ENCODE measurements at regions not wholly inside any gene's neighbourhood (a gene's known extent, or its start where the extent isn't known, plus 50 kb on each side); places are given as distances from the start of the nearest gene placed in this dataset.

- H3K27ac ChIP-seq (ENCODE audit: low read depth, low read length) = no peak overlapping the region
- peaks cover 24% of the 10 kb centered on the region for H3K4me1 ChIP-seq (ENCODE audit: control insufficient read depth, insufficient read depth, low read length)
- no peak overlapping the region for H3K9ac ChIP-seq (ENCODE audit: low read depth, low read length)
- H3K4me3 ChIP-seq (ENCODE audit: low read depth, low read length) = no peak overlapping the region
- no peaks in the 10 kb centered on the region; the same call in 1 of the 2 replicates for H3K27me3 ChIP-seq (ENCODE audit: control insufficient read depth, insufficient read depth, low read length)
- no peaks in the 10 kb centered on the region for H3K36me3 ChIP-seq (ENCODE audit: control insufficient read depth, insufficient read depth, low read length)
- no peaks in the 10 kb centered on the region for H3K9me3 ChIP-seq (ENCODE audit: control insufficient read depth, insufficient read depth, low read length)
These were observed 87.3 kb upstream of the KAZN start for GRCh38 chr1:14511166-14511680.

- no peaks in the 10 kb centered on the region for H3K9me3 ChIP-seq (ENCODE audit: control insufficient read depth, insufficient read depth, low read length)
- H3K27ac ChIP-seq (ENCODE audit: low read depth, low read length) = peak overlapping the region; percentile 60
- H3K36me3 ChIP-seq (ENCODE audit: control insufficient read depth, insufficient read depth, low read length) = no peaks in the 10 kb centered on the region
- no peak overlapping the region for H3K9ac ChIP-seq (ENCODE audit: low read depth, low read length)
- no peaks in the 10 kb centered on the region; the same call in 1 of the 2 replicates for H3K27me3 ChIP-seq (ENCODE audit: control insufficient read depth, insufficient read depth, low read length)
- no peak overlapping the region for H3K4me3 ChIP-seq (ENCODE audit: low read depth, low read length)
- peaks cover 24% of the 10 kb centered on the region for H3K4me1 ChIP-seq (ENCODE audit: control insufficient read depth, insufficient read depth, low read length)
These were observed 86.5 kb upstream of the KAZN start for GRCh38 chr1:14511796-14512585.

GRCh38 chr1:14513111-14513510 lies 85.4 kb upstream of the KAZN start:
- Histone ChIP-seq H3K9me3 (ENCODE audit: control insufficient read depth, insufficient read depth, low read length) (no peaks in the 10 kb centered on the region), H3K36me3 (ENCODE audit: control insufficient read depth, insufficient read depth, low read length) (no peaks in the 10 kb centered on the region), H3K27ac (ENCODE audit: low read depth, low read length) (peak overlapping the region; percentile 60), H3K4me3 (ENCODE audit: low read depth, low read length) (no peak overlapping the region), H3K27me3 (ENCODE audit: control insufficient read depth, insufficient read depth, low read length) (no peaks in the 10 kb centered on the region; the same call in 1 of the 2 replicates), H3K9ac (ENCODE audit: low read depth, low read length) (no peak overlapping the region), H3K4me1 (ENCODE audit: control insufficient read depth, insufficient read depth, low read length) (peaks cover 24% of the 10 kb centered on the region)

GRCh38 chr1:14514739-14515138 lies 83.7 kb upstream of the KAZN start:
- no peak overlapping the region for H3K9ac ChIP-seq (ENCODE audit: low read depth, low read length)
- no peaks in the 10 kb centered on the region; the same call in 1 of the 2 replicates for H3K27me3 ChIP-seq (ENCODE audit: control insufficient read depth, insufficient read depth, low read length)
- H3K27ac ChIP-seq (ENCODE audit: low read depth, low read length) = no peak overlapping the region
- H3K4me3 ChIP-seq (ENCODE audit: low read depth, low read length) = no peak overlapping the region
- H3K4me1 ChIP-seq (ENCODE audit: control insufficient read depth, insufficient read depth, low read length) = peaks cover 24% of the 10 kb centered on the region
- H3K9me3 ChIP-seq (ENCODE audit: control insufficient read depth, insufficient read depth, low read length) = no peaks in the 10 kb centered on the region
- no peaks in the 10 kb centered on the region for H3K36me3 ChIP-seq (ENCODE audit: control insufficient read depth, insufficient read depth, low read length)

- H3K27ac ChIP-seq (ENCODE audit: low read depth, low read length) = no peak overlapping the region
- H3K36me3 ChIP-seq (ENCODE audit: control insufficient read depth, insufficient read depth, low read length) = no peaks in the 10 kb centered on the region
- H3K4me1 ChIP-seq (ENCODE audit: control insufficient read depth, insufficient read depth, low read length) = peaks cover 14% of the 10 kb centered on the region
- H3K9me3 ChIP-seq (ENCODE audit: control insufficient read depth, insufficient read depth, low read length) = no peaks in the 10 kb centered on the region
- no peak overlapping the region for H3K9ac ChIP-seq (ENCODE audit: low read depth, low read length)
- no peak overlapping the region for H3K4me3 ChIP-seq (ENCODE audit: low read depth, low read length)
- no peaks in the 10 kb centered on the region; the same call in 1 of the 2 replicates for H3K27me3 ChIP-seq (ENCODE audit: control insufficient read depth, insufficient read depth, low read length)
These were observed 81.3 kb upstream of the KAZN start for GRCh38 chr1:14516974-14517840.

- H3K4me3 ChIP-seq (ENCODE audit: low read depth, low read length) = no peak overlapping the region
- peaks cover 8% of the 10 kb centered on the region for H3K4me1 ChIP-seq (ENCODE audit: control insufficient read depth, insufficient read depth, low read length)
- no peaks in the 10 kb centered on the region for H3K36me3 ChIP-seq (ENCODE audit: control insufficient read depth, insufficient read depth, low read length)
- no peaks in the 10 kb centered on the region; the same call in 1 of the 2 replicates for H3K27me3 ChIP-seq (ENCODE audit: control insufficient read depth, insufficient read depth, low read length)
- no peak overlapping the region for H3K27ac ChIP-seq (ENCODE audit: low read depth, low read length)
- H3K9me3 ChIP-seq (ENCODE audit: control insufficient read depth, insufficient read depth, low read length) = no peaks in the 10 kb centered on the region
- no peak overlapping the region for H3K9ac ChIP-seq (ENCODE audit: low read depth, low read length)
These were observed 80.7 kb upstream of the KAZN start for GRCh38 chr1:14517841-14518180.

GRCh38 chr1:14519976-14520375 lies 78.5 kb upstream of the KAZN start:
- Histone ChIP-seq H3K9me3 (ENCODE audit: control insufficient read depth, insufficient read depth, low read length) (no peaks in the 10 kb centered on the region), H3K9ac (ENCODE audit: low read depth, low read length) (no peak overlapping the region), H3K27ac (ENCODE audit: low read depth, low read length) (no peak overlapping the region), H3K27me3 (ENCODE audit: control insufficient read depth, insufficient read depth, low read length) (no peaks in the 10 kb centered on the region; the same call in 1 of the 2 replicates), H3K36me3 (ENCODE audit: control insufficient read depth, insufficient read depth, low read length) (no peaks in the 10 kb centered on the region), H3K4me3 (ENCODE audit: low read depth, low read length) (no peak overlapping the region), H3K4me1 (ENCODE audit: control insufficient read depth, insufficient read depth, low read length) (no peaks in the 10 kb centered on the region)

- no peaks in the 10 kb centered on the region for H3K36me3 ChIP-seq (ENCODE audit: control insufficient read depth, insufficient read depth, low read length)
- H3K9ac ChIP-seq (ENCODE audit: low read depth, low read length) = no peak overlapping the region
- no peak overlapping the region for H3K27ac ChIP-seq (ENCODE audit: low read depth, low read length)
- no peaks in the 10 kb centered on the region; the same call in 1 of the 2 replicates for H3K27me3 ChIP-seq (ENCODE audit: control insufficient read depth, insufficient read depth, low read length)
- H3K9me3 ChIP-seq (ENCODE audit: control insufficient read depth, insufficient read depth, low read length) = no peaks in the 10 kb centered on the region
- H3K4me1 ChIP-seq (ENCODE audit: control insufficient read depth, insufficient read depth, low read length) = no peaks in the 10 kb centered on the region
- no peak overlapping the region for H3K4me3 ChIP-seq (ENCODE audit: low read depth, low read length)
These were observed 77.8 kb upstream of the KAZN start for GRCh38 chr1:14520514-14521163.

GRCh38 chr1:14521622-14522021 lies 76.9 kb upstream of the KAZN start:
- H3K36me3 ChIP-seq (ENCODE audit: control insufficient read depth, insufficient read depth, low read length) = no peaks in the 10 kb centered on the region
- no peak overlapping the region for H3K9ac ChIP-seq (ENCODE audit: low read depth, low read length)
- no peaks in the 10 kb centered on the region for H3K27me3 ChIP-seq (ENCODE audit: control insufficient read depth, insufficient read depth, low read length)
- H3K4me3 ChIP-seq (ENCODE audit: low read depth, low read length) = no peak overlapping the region
- no peaks in the 10 kb centered on the region for H3K9me3 ChIP-seq (ENCODE audit: control insufficient read depth, insufficient read depth, low read length)
- H3K4me1 ChIP-seq (ENCODE audit: control insufficient read depth, insufficient read depth, low read length) = no peaks in the 10 kb centered on the region
- H3K27ac ChIP-seq (ENCODE audit: low read depth, low read length) = no peak overlapping the region

GRCh38 chr1:14522077-14522925 lies 76.2 kb upstream of the KAZN start:
- H3K4me3 ChIP-seq (ENCODE audit: low read depth, low read length) = no peak overlapping the region
- no peaks in the 10 kb centered on the region for H3K36me3 ChIP-seq (ENCODE audit: control insufficient read depth, insufficient read depth, low read length)
- no peaks in the 10 kb centered on the region for H3K27me3 ChIP-seq (ENCODE audit: control insufficient read depth, insufficient read depth, low read length)
- H3K27ac ChIP-seq (ENCODE audit: low read depth, low read length) = no peak overlapping the region
- H3K9me3 ChIP-seq (ENCODE audit: control insufficient read depth, insufficient read depth, low read length) = no peaks in the 10 kb centered on the region
- H3K9ac ChIP-seq (ENCODE audit: low read depth, low read length) = no peak overlapping the region
- no peaks in the 10 kb centered on the region for H3K4me1 ChIP-seq (ENCODE audit: control insufficient read depth, insufficient read depth, low read length)
